K562 (cell line): ENCODE measurements at regions not wholly inside any gene's neighbourhood (a gene's known extent, or its start where the extent isn't known, plus 50 kb on each side); places are given as distances from the start of the nearest gene placed in this dataset.

Experiments used
- ATAC-seq: fragments of 200-7000 bp; cut with Tn5 transposase; 3 replicates; pipeline ENCODE4 v1.9.1; 2020; ENCODE audit warnings: moderate library complexity
- BruUV-seq: library from RNA; stranded (reverse); fragments of 400-500 nt; replicated peaks from 2 replicates; lab custom pipeline; 2021; lab: Mats Ljungman, UMichigan
- CTCF ChIA-PET: fragments of 300-600 bp; formaldehyde crosslinking; extraction: SDS; loops from one replicate; lab custom pipeline; 2021; ENCODE audit warnings: low intra/inter-chr PET ratio; lab: Yijun Ruan, JAX
- POLR2A ChIA-PET: fragments of 300-600, 350-650 bp; sonication (Branson Sonifier 250); formaldehyde crosslinking; extraction: SDS; loops from one replicate; lab custom pipeline; 2021; ENCODE audit warnings: antibody characterized with exemption, inconsistent platforms; lab: Yijun Ruan, JAX
- DNase-seq, 4 experiments: peaks; one replicate each; pipeline versions ENCODE4 v3.0.0 to v3.0.0-alpha.2; 2011 to 2018; ENCODE audit warnings: low spot score in 3 of 4, mixed read lengths in 3 of 4; ENCODE audit errors: extremely low read depth in 1 of 4
- FAIRE-seq: peaks from 2 replicates; lab custom pipeline; 2011; peaks lifted over from hg19 to GRCh38; lab: Jason Lieb, UNC
- H2AFZ ChIP-seq: 2 replicates; pipeline ENCODE4 v1.6.0; 2011; ENCODE audit warnings: low read depth, low read length, control low read depth, inconsistent platforms
- H3K27ac ChIP-seq: fragments of 200-600 bp; 3 replicates; pipeline ENCODE4 v1.8.0; 2011; ENCODE audit warnings: low read depth, mild to moderate bottlenecking, control low read depth, inconsistent platforms, low read length, moderate library complexity, mixed read lengths; ENCODE audit errors: extremely low read depth
- H3K27me3 ChIP-seq, 2 experiments: fragments of 300-600 bp in 1 of 2; 2 replicates in 1 of 2; 3 replicates in 1 of 2; pipeline versions ENCODE4 v1.6.0 to v1.8.0; 2011; ENCODE audit warnings: inconsistent platforms in 2 of 2, low read length in 2 of 2, mild to moderate bottlenecking in 1 of 2, mixed read lengths in 1 of 2, moderate library complexity in 1 of 2; ENCODE audit not compliant: control insufficient read depth in 2 of 2, insufficient read depth in 2 of 2
- H3K36me3 ChIP-seq: fragments of 300-600 bp; 3 replicates; pipeline ENCODE4 v1.8.0; 2011; ENCODE audit warnings: mild to moderate bottlenecking, low read length, inconsistent platforms; ENCODE audit not compliant: control insufficient read depth, insufficient read depth
- H3K4me1 ChIP-seq, 2 experiments: fragments of 200-600 bp in 1 of 2; replicated peaks in 1 of 2; 2 replicates in 1 of 2; 3 replicates in 1 of 2; pipeline versions ENCODE4 v1.5.1 to v1.8.0; 2011; ENCODE audit warnings: inconsistent platforms in 2 of 2, low read length in 2 of 2, mild to moderate bottlenecking in 1 of 2, mixed read lengths in 1 of 2, moderate library complexity in 1 of 2; ENCODE audit not compliant: control insufficient read depth in 2 of 2, insufficient read depth in 2 of 2
- H3K4me2 ChIP-seq: 2 replicates; pipeline ENCODE4 v1.6.1; 2011; ENCODE audit warnings: low read length, control low read depth, inconsistent platforms, mixed read lengths; ENCODE audit not compliant: insufficient read depth
- H3K4me3 ChIP-seq: fragments of 200-600 bp; sonication (generic), shearing (Covaris generic); 2 replicates; pipeline ENCODE4 v1.5.1; 2016; ENCODE audit warnings: control low read depth, inconsistent platforms
- H3K79me2 ChIP-seq: fragments of 200-600 bp; 3 replicates; pipeline ENCODE4 v1.8.0; 2011; ENCODE audit warnings: low read length, inconsistent platforms; ENCODE audit not compliant: control insufficient read depth, insufficient read depth
- H3K9ac ChIP-seq, 2 experiments: 2 replicates each; pipeline versions ENCODE4 v1.6.0 to v1.6.1; 2011; ENCODE audit warnings: low read depth in 2 of 2, low read length in 2 of 2, control low read depth in 1 of 2, inconsistent platforms in 1 of 2, mild to moderate bottlenecking in 1 of 2, mixed read lengths in 1 of 2; ENCODE audit not compliant: insufficient read depth in 1 of 2
- H3K9me1 ChIP-seq: one replicate; pipeline ENCODE4 v1.6.0; 2011; ENCODE audit warnings: inconsistent platforms, mild to moderate bottlenecking, low read length, moderate library complexity; ENCODE audit not compliant: control insufficient read depth, insufficient read depth
- H3K9me3 ChIP-seq: replicated peaks from 2 replicates; pipeline ENCODE4 v1.5.1; 2011; ENCODE audit warnings: low read depth, low read length, inconsistent platforms; ENCODE audit not compliant: control insufficient read depth, insufficient read depth
- H4K20me1 ChIP-seq: replicated peaks from 2 replicates; pipeline ENCODE4 v1.6.1; 2011; ENCODE audit warnings: low read length, inconsistent platforms, mixed read lengths; ENCODE audit not compliant: control insufficient read depth, insufficient read depth
- COPS2 ChIP-seq: fragments of 450-650 bp; conservative IDR thresholded peaks from 2 replicates; pipeline ENCODE4 v1.6.1; 2016; ENCODE audit warnings: mild to moderate bottlenecking, moderate library complexity
- E2F1 ChIP-seq: sonication (generic); formaldehyde crosslinking; IDR thresholded peaks from 2 replicates; pipeline ENCODE4 v1.8.1; 2023; ENCODE audit warnings: mild to moderate bottlenecking, missing genetic modification reagents, moderate library complexity
- ETV1 ChIP-seq: fragments of 450-650 bp; conservative IDR thresholded peaks from 2 replicates; pipeline ENCODE4 v1.6.1; 2016; ENCODE audit warnings: missing genetic modification characterization, control low read depth, low read depth, missing compliant biosample characterization
- FOS ChIP-seq: IDR thresholded peaks from 3 replicates; pipeline ENCODE4 v1.6.1; 2011; ENCODE audit not compliant: insufficient read length; ENCODE audit errors: extremely low read depth
- FOXJ3 ChIP-seq: sonication (generic); formaldehyde crosslinking; IDR thresholded peaks from 2 replicates; pipeline ENCODE4 v1.4.0; 2020; ENCODE audit warnings: mild to moderate bottlenecking, missing genetic modification reagents
- GABPB2 ChIP-seq: fragments of 250-450 bp; sonication (Bioruptor Pico); conservative IDR thresholded peaks from 2 replicates; pipeline ENCODE4 v1.5.1; 2021; ENCODE audit warnings: mild to moderate bottlenecking
- KLF6 ChIP-seq: fragments of 250-450 bp; sonication (Bioruptor Pico); IDR thresholded peaks from 2 replicates; pipeline ENCODE4 v1.4.0; 2020; ENCODE audit warnings: mild to moderate bottlenecking, moderate library complexity, borderline replicate concordance
- SLC30A9 ChIP-seq: fragments of 250-450 bp; sonication (Bioruptor Pico); IDR thresholded peaks from 2 replicates; pipeline ENCODE4 v1.8.0; 2022; ENCODE audit warnings: mild to moderate bottlenecking, moderate library complexity
- THRAP3 ChIP-seq: fragments of 450-650 bp; IDR thresholded peaks from 2 replicates; pipeline ENCODE4 v1.6.1; 2016; ENCODE audit warnings: mild to moderate bottlenecking, inconsistent platforms, borderline replicate concordance
- VEZF1 ChIP-seq: fragments of 200-800 bp; sonication (Bioruptor generic); IDR thresholded peaks from 2 replicates; pipeline ENCODE4 v1.6.1; 2017; ENCODE audit warnings: missing genetic modification characterization, missing compliant biosample characterization
- ZC3H8 ChIP-seq: fragments of 450-650 bp; IDR thresholded peaks from 2 replicates; pipeline ENCODE4 v1.6.1; 2017
- ZNF79 ChIP-seq: fragments of 250-450 bp; sonication (Bioruptor Pico); IDR thresholded peaks from 2 replicates; pipeline ENCODE4 v1.4.0; 2020; ENCODE audit warnings: low read depth, mild to moderate bottlenecking, moderate library complexity
- WGBS: fragments of 100-300 bp; shearing (Covaris generic); methylation state at CpG from one replicate; pipeline ENCODE4 v1.1.6; 2016; ENCODE audit warnings: low coverage, mixed read lengths; ENCODE audit not compliant: insufficient coverage; ENCODE audit errors: missing lambda C conversion rate; 5-methylcytosine and 5-hydroxymethylcytosine counted together
- in situ Hi-C: fragments of 300-500 bp; cut with MboI; formaldehyde crosslinking; loops from 4 replicates; pipeline ENCODE4 v1.15.0; 2018; ENCODE audit warnings: inconsistent platforms, mixed read lengths
- intact Hi-C: fragments of 100-400 bp; cut with micrococcal nuclease; formaldehyde crosslinking; loops from 2 replicates; pipeline ENCODE4 v1.14.2; 2022

- ATAC-seq, result no peak
- no peaks in the 10 kb centered on the region for H3K9me3 ChIP-seq
- H3K9me1 ChIP-seq, result no peaks in the 10 kb centered on the region
- intact Hi-C loops (no loop called here), in situ Hi-C loops (no loop called here)
- 0% methylated on average over 1 of the region's 1 CpG for WGBS
- no peaks in the 10 kb centered on the region for H3K36me3 ChIP-seq
- H3K4me3 ChIP-seq, result no peak overlapping the region
- H3K27me3 ChIP-seq, result no peaks in the 10 kb centered on the region
- no peak overlapping the region for H3K27ac ChIP-seq
- CTCF ChIA-PET, result no interaction called here
- H3K9ac ChIP-seq, result no peak overlapping the region
- H2AFZ ChIP-seq, result no peak overlapping the region
- no peaks in the 10 kb centered on the region for H3K79me2 ChIP-seq
- FAIRE-seq, result no peak
- no peak overlapping the region for H3K4me2 ChIP-seq
- DNase-seq, result no peak
- POLR2A ChIA-PET, result no interaction called here
- no TSS peak for BruUV-seq
- H3K4me1 ChIP-seq, result no peaks in the 10 kb centered on the region
- H4K20me1 ChIP-seq, result no peaks in the 10 kb centered on the region
- no peak for TF ChIP-seq ZNF79 (CRISPR knock-in tag)
- no peak for TF ChIP-seq THRAP3
These were observed 545.0 kb downstream of the GABRG1 start for GRCh38 chr4:45578874-45579273.

- in situ Hi-C loops (no loop called here), intact Hi-C loops (no loop called here)
- Histone ChIP-seq H2AFZ (no peak overlapping the region), H3K9me3 (no peaks in the 10 kb centered on the region), H3K27ac (no peak overlapping the region), H4K20me1 (no peaks in the 10 kb centered on the region), H3K4me1 (no peaks in the 10 kb centered on the region), H3K4me2 (no peak overlapping the region), H3K36me3 (no peaks in the 10 kb centered on the region), H3K9ac (no peak overlapping the region), H3K27me3 (no peaks in the 10 kb centered on the region), H3K9me1 (no peaks in the 10 kb centered on the region), H3K4me3 (no peak overlapping the region), H3K79me2 (no peaks in the 10 kb centered on the region)
- TF ChIP-seq ZC3H8, result no peak
- TF ChIP-seq FOXJ3 (CRISPR knock-in tag), result no peak
- TF ChIP-seq ETV1 (tag), result no peak
- no peak for TF ChIP-seq FOS
- TF ChIP-seq GABPB2, result no peak
- TF ChIP-seq KLF6 (CRISPR knock-in tag), result no peak
- no peak for TF ChIP-seq E2F1
- TF ChIP-seq VEZF1, result no peak
- no peak for TF ChIP-seq COPS2
- no peak for TF ChIP-seq SLC30A9 (CRISPR knock-in tag)
- DNase-seq (no peak), FAIRE-seq (no peak), ATAC-seq (no peak)
- ChIA-PET CTCF (no interaction called here), POLR2A (no interaction called here)
- no TSS peak for BruUV-seq
- WGBS, result 0% methylated on average over 2 of the region's 2 CpGs
These were observed 547.6 kb downstream of the GABRG1 start for GRCh38 chr4:45576275-45576674.
